SK-N-MC (cell line): ENCODE measurements at regions not wholly inside any gene's neighbourhood (a gene's known extent, or its start where the extent isn't known, plus 50 kb on each side); places are given as distances from the start of the nearest gene placed in this dataset.

Experiments used
- EZH2 ChIP-seq: fragments of 200-600 bp; sonication (generic); IDR thresholded peaks from one replicate; pipeline ENCODE4 v1.6.1; 2017; ENCODE audit warnings: antibody characterized with exemption
- POLR2AphosphoS5 ChIP-seq: IDR thresholded peaks from 2 replicates; pipeline ENCODE4 v1.6.1; 2012; ENCODE audit warnings: mild to moderate bottlenecking, low read depth, low read length, borderline replicate concordance

GRCh38 chr2:238722883-238723282 is 125.0 kb upstream of the TWIST2 start:
- no peak for TF ChIP-seq POLR2AphosphoS5
- TF ChIP-seq EZH2, result no peak
